NT2/D1 (cell line): ENCODE measurements at regions not wholly inside any gene's neighbourhood (a gene's known extent, or its start where the extent isn't known, plus 50 kb on each side); places are given as distances from the start of the nearest gene placed in this dataset.
"Not testable (repeated sequence)": the region's sequence is repeated elsewhere in the genome, so short reads cannot be mapped to it uniquely, and the experiment has no call there.

Experiments
- DNase-seq: peaks from one replicate; pipeline ENCODE4 v3.0.0-alpha.2; 2011; ENCODE audit warnings: low read depth, low spot score
- H3K27me3 ChIP-seq: 2 replicates; pipeline ENCODE4 v1.6.0; 2011; ENCODE audit warnings: mild to moderate bottlenecking; ENCODE audit not compliant: insufficient read length, insufficient read depth
- H3K36me3 ChIP-seq: 2 replicates; pipeline ENCODE4 v1.6.1; 2011; ENCODE audit warnings: mild to moderate bottlenecking, low read length, mixed read lengths; ENCODE audit not compliant: insufficient read depth, insufficient read length
- H3K4me1 ChIP-seq: 2 replicates; pipeline ENCODE4 v1.5.1; 2011; ENCODE audit not compliant: insufficient read depth, insufficient read length
- H3K4me3 ChIP-seq: 2 replicates; pipeline ENCODE4 v1.5.1; 2011; ENCODE audit warnings: low read depth; ENCODE audit not compliant: insufficient read length
- H3K9ac ChIP-seq: 2 replicates; pipeline ENCODE4 v1.6.0; 2011; ENCODE audit warnings: low read depth; ENCODE audit not compliant: insufficient read length
- H3K9me3 ChIP-seq: 2 replicates; pipeline ENCODE4 v1.5.1; 2011; ENCODE audit warnings: mild to moderate bottlenecking, low read length; ENCODE audit not compliant: insufficient read depth
- SUZ12 ChIP-seq: IDR thresholded peaks from 2 replicates; pipeline ENCODE4 v1.6.1; 2011; ENCODE audit not compliant: insufficient read length, insufficient read depth; ENCODE audit errors: extremely low read depth
- YY1 ChIP-seq: IDR thresholded peaks from 2 replicates; pipeline ENCODE4 v1.6.1; 2011; ENCODE audit not compliant: insufficient read length, insufficient read depth
- ZNF274 ChIP-seq: IDR thresholded peaks from 2 replicates; pipeline ENCODE4 v1.6.1; 2011; ENCODE audit warnings: mild to moderate bottlenecking, low read depth, low read length

DNA sequence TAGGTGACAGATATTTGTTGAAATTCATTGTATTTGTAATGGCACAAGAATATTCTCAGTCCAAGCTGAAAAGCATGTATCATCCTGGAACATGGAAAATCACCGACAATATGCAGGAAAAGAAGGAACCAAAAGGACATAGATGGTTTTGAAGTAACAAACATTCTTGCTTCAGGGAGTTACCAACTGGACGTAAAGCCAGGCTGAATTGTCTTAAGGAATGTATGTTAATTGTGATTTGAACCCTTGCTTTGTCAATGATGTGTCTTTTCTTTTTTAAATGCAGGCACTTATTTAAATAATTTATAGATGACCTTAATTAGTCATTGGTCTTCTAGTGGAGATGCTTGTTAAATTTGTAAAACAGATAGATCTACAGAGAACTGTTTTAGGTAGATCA lies 489.4 kb upstream of the ZP4 start:
- no peak overlapping the region for H3K4me3 ChIP-seq
- DNase-seq: peak; percentile 25
- no peaks in the 10 kb centered on the region for H3K4me1 ChIP-seq
- no peaks in the 10 kb centered on the region for H3K36me3 ChIP-seq
- peaks cover 44% of the 10 kb centered on the region for H3K9me3 ChIP-seq
- H3K9ac ChIP-seq: no peak overlapping the region
- H3K27me3 ChIP-seq: no peaks in the 10 kb centered on the region
- no peak for TF ChIP-seq SUZ12
- no peak for TF ChIP-seq ZNF274

DNA sequence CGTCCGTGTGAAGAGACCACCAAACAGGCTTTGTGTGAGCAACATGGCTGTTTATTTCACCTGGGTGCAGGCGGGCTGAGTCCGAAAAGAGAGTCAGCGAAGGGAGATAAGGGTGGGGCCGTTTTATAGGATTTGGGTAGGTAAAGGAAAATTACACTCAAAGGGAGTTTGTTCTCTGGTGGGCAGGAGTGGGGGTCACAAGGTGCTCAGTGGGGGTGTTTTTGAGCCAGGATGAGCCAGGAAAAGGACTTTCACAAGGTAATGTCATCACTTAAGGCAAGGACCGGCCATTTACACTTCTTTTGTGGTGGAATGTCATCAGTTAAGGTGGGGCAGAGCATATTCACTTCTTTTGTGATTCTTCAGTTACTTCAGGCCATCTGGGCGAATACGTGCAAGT lies 488.7 kb upstream of the ZP4 start:
- DNase-seq, H3K4me3 ChIP-seq, H3K36me3 ChIP-seq, H3K4me1 ChIP-seq, H3K9ac ChIP-seq, H3K27me3 ChIP-seq: not testable (repeated sequence)
- H3K9me3 ChIP-seq: peaks cover 44% of the 10 kb centered on the region

DNA sequence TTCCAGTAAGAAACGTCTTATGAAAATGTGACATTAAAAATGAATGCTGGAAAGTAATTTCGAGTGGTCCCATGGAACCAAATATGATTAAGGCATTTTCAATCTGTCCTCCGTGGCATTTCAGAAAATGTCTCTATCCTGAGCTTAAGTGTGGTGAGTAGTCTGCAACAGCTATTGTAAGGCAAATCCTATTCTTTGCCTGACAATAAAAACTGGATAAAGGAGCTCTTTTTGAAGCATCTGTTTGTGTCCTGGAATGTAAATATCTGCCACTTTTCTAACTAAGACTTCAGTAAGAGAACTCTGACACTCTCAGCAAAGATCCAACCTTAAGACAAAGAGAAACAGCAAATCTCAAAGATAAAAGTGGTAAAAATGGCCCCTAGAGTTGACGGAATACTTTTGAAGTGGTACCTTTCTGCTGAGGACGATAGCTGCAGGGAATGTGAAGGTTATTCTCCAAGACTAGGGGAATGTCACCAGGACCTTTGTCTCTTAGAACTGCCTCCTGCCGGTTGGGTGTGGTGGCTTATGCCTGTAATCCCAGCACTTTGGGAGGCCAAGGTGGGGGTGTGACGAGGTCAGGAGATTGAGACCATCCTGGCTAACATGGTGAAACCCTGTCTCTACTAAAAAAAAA lies 486.7 kb upstream of the ZP4 start:
- peaks cover 44% of the 10 kb centered on the region for H3K9me3 ChIP-seq
- peak; percentile 38 for DNase-seq
- H3K36me3 ChIP-seq: no peaks in the 10 kb centered on the region
- H3K9ac ChIP-seq: no peak overlapping the region
- TF ChIP-seq YY1 (no peak), ZNF274 (no peak), SUZ12 (no peak)
- H3K27me3 ChIP-seq: no peaks in the 10 kb centered on the region
- no peak overlapping the region for H3K4me3 ChIP-seq
- no peaks in the 10 kb centered on the region for H3K4me1 ChIP-seq

- TF ChIP-seq ZNF274 (no peak), SUZ12 (no peak), YY1 (no peak)
- no peak for DNase-seq
- no peaks in the 10 kb centered on the region for H3K9me3 ChIP-seq
These were observed 479.9 kb upstream of the ZP4 start for GRCh38 chr1:238370599-238370998.

GRCh38 chr1:238364214-238364892 lies 473.6 kb upstream of the ZP4 start:
- TF ChIP-seq SUZ12 (no peak), YY1 (no peak), ZNF274 (no peak)
- no peaks in the 10 kb centered on the region for H3K9me3 ChIP-seq
- H3K9ac ChIP-seq: no peak overlapping the region
- H3K36me3 ChIP-seq: no peaks in the 10 kb centered on the region
- no peak overlapping the region for H3K4me3 ChIP-seq
- H3K27me3 ChIP-seq: no peaks in the 10 kb centered on the region
- no peak for DNase-seq
- no peaks in the 10 kb centered on the region for H3K4me1 ChIP-seq

More at GRCh38 chr1:238370599-238370998, 479.9 kb upstream of the ZP4 start:
- Histone ChIP-seq H3K27me3 (no peaks in the 10 kb centered on the region), H3K36me3 (no peaks in the 10 kb centered on the region), H3K4me3 (no peak overlapping the region), H3K4me1 (no peaks in the 10 kb centered on the region), H3K9ac (no peak overlapping the region)

DNA sequence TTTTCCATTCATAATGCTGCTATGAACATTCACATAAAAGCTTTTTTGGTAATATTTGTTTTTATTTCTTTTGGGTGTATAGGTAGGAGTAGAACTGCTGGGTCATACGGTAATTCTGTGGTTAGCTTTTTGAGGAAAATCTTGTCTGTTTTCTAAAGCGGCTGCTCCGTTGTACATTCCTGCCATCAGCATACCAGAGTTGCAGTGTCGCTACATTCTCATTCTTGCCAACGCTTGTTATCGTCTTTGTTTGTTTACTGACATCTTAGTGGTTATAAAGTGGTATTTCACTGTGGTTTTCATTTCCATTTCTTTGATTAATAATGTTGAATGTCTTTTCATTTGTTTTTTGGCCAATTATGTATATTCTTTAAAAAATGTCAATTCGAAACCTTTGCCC lies 469.8 kb upstream of the ZP4 start:
- no peak overlapping the region for H3K9ac ChIP-seq
- H3K9me3 ChIP-seq: no peaks in the 10 kb centered on the region
- H3K4me3 ChIP-seq: no peak overlapping the region
- no peak for DNase-seq
- no peaks in the 10 kb centered on the region for H3K36me3 ChIP-seq
- TF ChIP-seq YY1: no peak
- no peak for TF ChIP-seq SUZ12
- no peak for TF ChIP-seq ZNF274
- no peaks in the 10 kb centered on the region for H3K4me1 ChIP-seq
- no peaks in the 10 kb centered on the region for H3K27me3 ChIP-seq

DNA sequence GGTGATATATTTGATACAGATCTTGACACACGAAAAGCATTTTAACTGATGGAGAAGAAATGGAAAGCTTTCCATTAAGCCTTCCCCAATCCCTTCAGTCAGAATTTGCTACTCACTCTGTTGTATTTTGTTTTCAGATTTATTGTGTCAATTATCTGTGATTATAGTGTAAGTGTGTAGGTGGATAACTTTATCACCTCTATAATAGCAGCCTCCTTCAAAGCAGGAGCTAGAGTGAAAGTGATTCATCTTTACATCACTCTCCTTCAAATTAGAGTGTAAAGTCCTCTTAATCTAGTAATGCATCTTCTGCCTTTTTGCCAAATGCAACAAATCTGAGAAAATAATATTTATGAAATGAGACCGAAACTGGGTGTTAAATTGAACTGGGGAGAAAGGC lies 459.7 kb upstream of the ZP4 start:
- no peaks in the 10 kb centered on the region for H3K4me1 ChIP-seq
- H3K27me3 ChIP-seq: no peaks in the 10 kb centered on the region
- no peak for DNase-seq
- H3K4me3 ChIP-seq: no peak overlapping the region
- peaks cover 4% of the 10 kb centered on the region; the same call in 1 of the 2 replicates for H3K9me3 ChIP-seq
- H3K9ac ChIP-seq: no peak overlapping the region
- H3K36me3 ChIP-seq: no peaks in the 10 kb centered on the region
- TF ChIP-seq SUZ12 (no peak), YY1 (no peak), ZNF274 (no peak)
